MM.1S (cell line): ENCODE measurements at regions not wholly inside any gene's neighbourhood (a gene's known extent, or its start where the extent isn't known, plus 50 kb on each side); places are given as distances from the start of the nearest gene placed in this dataset.

Source experiments
- DNase-seq: peaks from one replicate; pipeline ENCODE4 v3.0.0-alpha.2; 2015
- H2AFZ ChIP-seq: fragments of 300-600 bp; sonication (generic); 2 replicates; pipeline ENCODE4 v1.6.0; 2016; ENCODE audit warnings: antibody characterized with exemption, low read length
- H3F3A ChIP-seq: fragments of 300-600 bp; sonication (generic); 2 replicates; pipeline ENCODE4 v1.6.1; 2016; ENCODE audit warnings: mild to moderate bottlenecking, antibody characterized with exemption, low read length, moderate library complexity, mixed read lengths; ENCODE audit not compliant: insufficient read depth
- H3K27ac ChIP-seq: fragments of 300-600 bp; sonication (generic); 2 replicates; pipeline ENCODE4 v1.5.1; 2016; ENCODE audit warnings: mild to moderate bottlenecking, low read length
- H3K27me3 ChIP-seq: fragments of 300-600 bp; sonication (generic); replicated peaks from 2 replicates; pipeline ENCODE4 v1.6.0; 2016; ENCODE audit warnings: low read length; ENCODE audit not compliant: insufficient read depth
- H3K36me3 ChIP-seq: fragments of 300-600 bp; sonication (generic); replicated peaks from 2 replicates; pipeline ENCODE4 v1.6.1; 2016; ENCODE audit warnings: mild to moderate bottlenecking, low read length, mixed read lengths; ENCODE audit not compliant: insufficient read depth
- H3K4me1 ChIP-seq: fragments of 300-600 bp; sonication (generic); 2 replicates; pipeline ENCODE4 v1.6.1; 2016; ENCODE audit warnings: low read length, mixed read lengths
- H3K4me2 ChIP-seq: fragments of 300-600 bp; sonication (generic); 2 replicates; pipeline ENCODE4 v1.6.0; 2016; ENCODE audit warnings: low read depth, low read length
- H3K4me3 ChIP-seq: fragments of 300-600 bp; sonication (generic); 2 replicates; pipeline ENCODE4 v1.5.1; 2016; ENCODE audit warnings: low read length, mixed read lengths
- H3K79me2 ChIP-seq: fragments of 300-600 bp; sonication (generic); 2 replicates; pipeline ENCODE4 v1.6.1; 2016; ENCODE audit warnings: mixed run types, low read length, mixed read lengths
- H3K9ac ChIP-seq: fragments of 300-600 bp; sonication (generic); 2 replicates; pipeline ENCODE4 v1.6.1; 2016; ENCODE audit warnings: low read length, mixed read lengths
- H3K9me2 ChIP-seq: fragments of 300-600 bp; sonication (generic); replicated peaks from 2 replicates; pipeline ENCODE4 v1.6.1; 2016; ENCODE audit warnings: mild to moderate bottlenecking, low read length, mixed read lengths; ENCODE audit not compliant: insufficient read depth
- H3K9me3 ChIP-seq: fragments of 300-600 bp; sonication (generic); replicated peaks from 2 replicates; pipeline ENCODE4 v1.6.1; 2016; ENCODE audit warnings: mild to moderate bottlenecking, low read length, mixed read lengths; ENCODE audit not compliant: insufficient read depth
- H4K20me1 ChIP-seq: fragments of 300-600 bp; sonication (generic); 2 replicates; pipeline ENCODE4 v1.6.1; 2016; ENCODE audit warnings: mild to moderate bottlenecking, low read length, moderate library complexity, mixed read lengths; ENCODE audit not compliant: insufficient read depth
- EZH2 ChIP-seq: fragments of 300-600 bp; sonication (generic); optimal IDR thresholded peaks from 2 replicates; pipeline ENCODE3; 2017; ENCODE audit warnings: low read depth, mild to moderate bottlenecking, antibody characterized with exemption, low read length, mixed read lengths
- EZH2phosphoT487 ChIP-seq: fragments of 300-600 bp; sonication (generic); IDR thresholded peaks from 2 replicates; pipeline ENCODE4 v1.6.1; 2018; ENCODE audit warnings: antibody characterized with exemption, low read length
- TF ChIP-seq, protein P1 (sequence below): fragments of 300-600 bp; sonication (generic); IDR thresholded peaks from 2 replicates; pipeline ENCODE4 v1.5.1; 2016; ENCODE audit warnings: antibody characterized with exemption, low read length, mixed read lengths

DNA sequence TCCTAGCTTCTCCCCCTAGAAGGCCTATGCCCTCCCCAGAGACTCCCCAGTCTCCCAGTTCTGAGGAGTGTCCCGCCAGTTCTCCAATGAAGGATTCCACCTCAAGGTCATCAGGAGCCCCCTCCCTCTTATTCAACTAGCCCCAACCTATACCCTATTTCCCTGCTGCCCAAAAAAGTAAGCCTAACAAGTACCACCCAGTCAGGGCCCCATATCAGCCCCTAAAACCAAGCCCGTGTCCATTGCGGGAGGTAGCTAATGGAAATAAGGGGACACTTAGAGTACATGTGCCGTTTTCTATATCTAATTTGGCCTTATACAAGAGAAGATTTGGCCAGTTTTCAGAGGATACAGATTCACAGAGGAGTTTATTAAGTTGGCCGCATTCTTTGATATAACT lies 416.2 kb downstream of the MATN1 start:
- H3K9me2 ChIP-seq: no peaks in the 10 kb centered on the region
- H3K9me3 ChIP-seq: no peaks in the 10 kb centered on the region
- no peak for TF ChIP-seq EZH2phosphoT487
- TF ChIP-seq EZH2: no peak
- TF ChIP-seq, protein P1, sequence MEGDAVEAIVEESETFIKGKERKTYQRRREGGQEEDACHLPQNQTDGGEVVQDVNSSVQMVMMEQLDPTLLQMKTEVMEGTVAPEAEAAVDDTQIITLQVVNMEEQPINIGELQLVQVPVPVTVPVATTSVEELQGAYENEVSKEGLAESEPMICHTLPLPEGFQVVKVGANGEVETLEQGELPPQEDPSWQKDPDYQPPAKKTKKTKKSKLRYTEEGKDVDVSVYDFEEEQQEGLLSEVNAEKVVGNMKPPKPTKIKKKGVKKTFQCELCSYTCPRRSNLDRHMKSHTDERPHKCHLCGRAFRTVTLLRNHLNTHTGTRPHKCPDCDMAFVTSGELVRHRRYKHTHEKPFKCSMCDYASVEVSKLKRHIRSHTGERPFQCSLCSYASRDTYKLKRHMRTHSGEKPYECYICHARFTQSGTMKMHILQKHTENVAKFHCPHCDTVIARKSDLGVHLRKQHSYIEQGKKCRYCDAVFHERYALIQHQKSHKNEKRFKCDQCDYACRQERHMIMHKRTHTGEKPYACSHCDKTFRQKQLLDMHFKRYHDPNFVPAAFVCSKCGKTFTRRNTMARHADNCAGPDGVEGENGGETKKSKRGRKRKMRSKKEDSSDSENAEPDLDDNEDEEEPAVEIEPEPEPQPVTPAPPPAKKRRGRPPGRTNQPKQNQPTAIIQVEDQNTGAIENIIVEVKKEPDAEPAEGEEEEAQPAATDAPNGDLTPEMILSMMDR: no peak
- H2AFZ ChIP-seq: no peak overlapping the region
- H3K4me2 ChIP-seq: no peak overlapping the region
- peaks cover 70% of the 10 kb centered on the region for H3K27me3 ChIP-seq
- no peaks in the 10 kb centered on the region for H3K4me1 ChIP-seq
- no peaks in the 10 kb centered on the region for H3K36me3 ChIP-seq
- H3K27ac ChIP-seq: no peak overlapping the region
- no peak for DNase-seq
- H4K20me1 ChIP-seq: no peaks in the 10 kb centered on the region
- no peaks in the 10 kb centered on the region for H3K79me2 ChIP-seq
- no peaks in the 10 kb centered on the region for H3F3A ChIP-seq
- no peak overlapping the region for H3K4me3 ChIP-seq
- H3K9ac ChIP-seq: no peak overlapping the region

DNA sequence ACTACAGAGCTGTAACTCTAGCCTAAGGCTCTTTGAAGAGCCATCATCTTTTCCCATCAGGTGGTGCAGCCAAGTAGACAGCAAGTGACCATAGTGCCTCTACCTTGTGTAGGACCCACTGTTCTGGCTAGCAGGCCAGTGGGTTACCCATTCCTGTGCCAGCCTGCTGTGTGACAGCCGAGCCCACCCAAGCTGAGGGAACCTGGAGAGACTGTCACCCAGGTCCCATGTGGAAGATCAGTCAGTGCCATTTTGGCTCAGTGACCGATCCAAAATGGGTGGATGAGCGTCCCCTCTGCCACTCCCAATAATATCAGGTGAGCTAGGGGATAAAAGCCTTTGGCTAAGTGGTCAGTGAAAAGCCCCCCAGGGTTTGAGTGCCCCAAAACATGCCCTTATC lies 417.9 kb downstream of the MATN1 start:
- no peaks in the 10 kb centered on the region for H4K20me1 ChIP-seq
- no peaks in the 10 kb centered on the region for H3K9me2 ChIP-seq
- TF ChIP-seq EZH2phosphoT487 (no peak), EZH2 (no peak)
- TF ChIP-seq, protein P1: no peak
- no peaks in the 10 kb centered on the region for H3K9me3 ChIP-seq
- no peak overlapping the region for H3K4me2 ChIP-seq
- H3K27me3 ChIP-seq: peaks cover 62% of the 10 kb centered on the region
- no peaks in the 10 kb centered on the region for H3F3A ChIP-seq
- no peak overlapping the region for H3K27ac ChIP-seq
- no peak overlapping the region for H2AFZ ChIP-seq
- H3K4me3 ChIP-seq: no peak overlapping the region
- no peaks in the 10 kb centered on the region for H3K4me1 ChIP-seq
- no peaks in the 10 kb centered on the region for H3K79me2 ChIP-seq
- no peak overlapping the region for H3K9ac ChIP-seq
- H3K36me3 ChIP-seq: no peaks in the 10 kb centered on the region
- no peak for DNase-seq

DNA sequence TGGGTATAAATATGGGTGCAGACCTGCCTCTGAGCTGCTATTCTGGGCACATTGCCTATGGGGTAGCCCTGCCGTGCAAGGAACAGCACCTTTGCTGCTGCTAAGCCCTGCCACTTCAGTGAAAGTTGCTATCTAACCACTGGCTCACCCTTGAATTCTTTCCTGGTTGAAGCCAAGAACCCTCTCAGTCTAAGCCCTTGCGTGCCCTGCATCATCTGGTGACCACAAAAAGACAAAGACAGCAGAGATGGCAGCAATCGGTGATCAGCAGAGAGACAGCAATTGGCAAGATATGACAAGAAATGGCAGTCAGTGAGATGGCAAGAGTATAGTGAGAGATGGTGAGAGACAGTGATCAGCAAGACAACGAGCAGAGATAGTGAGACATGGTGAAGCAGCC lies 418.3 kb downstream of the MATN1 start:
- H3K4me3 ChIP-seq: no peak overlapping the region
- no peaks in the 10 kb centered on the region for H3F3A ChIP-seq
- no peaks in the 10 kb centered on the region for H3K4me1 ChIP-seq
- no peak overlapping the region for H3K9ac ChIP-seq
- DNase-seq: no peak
- no peaks in the 10 kb centered on the region for H3K36me3 ChIP-seq
- no peaks in the 10 kb centered on the region for H4K20me1 ChIP-seq
- H3K27ac ChIP-seq: no peak overlapping the region
- no peak overlapping the region for H3K4me2 ChIP-seq
- H3K27me3 ChIP-seq: peaks cover 62% of the 10 kb centered on the region
- no peaks in the 10 kb centered on the region for H3K9me3 ChIP-seq
- no peak overlapping the region for H2AFZ ChIP-seq
- TF ChIP-seq, protein P1: no peak
- TF ChIP-seq EZH2phosphoT487 (no peak), EZH2 (no peak)
- no peaks in the 10 kb centered on the region for H3K79me2 ChIP-seq
- no peaks in the 10 kb centered on the region for H3K9me2 ChIP-seq
